ENCODE measurements at regions not wholly inside any gene's neighbourhood (a gene's known extent, or its start where the extent isn't known, plus 50 kb on each side); places are given as distances from the start of the nearest gene placed in this dataset.

GRCh38 chr12:75708802-75709201, 197.4 kb upstream of the KRR1 start:
- no peaks in the 10 kb centered on the region for H3K79me1 ChIP-seq (ENCODE audit: low read depth in 1 of 2, low read length in 2 of 2)
- H4K91ac ChIP-seq (ENCODE audit: insufficient read depth, low read depth, low read length) = no peak overlapping the region
- H3K9ac ChIP-seq (ENCODE audit: low read depth, low read length) = no peak overlapping the region
- peaks cover 8% of the 10 kb centered on the region for H3K4me1 ChIP-seq (ENCODE audit: control insufficient read depth, insufficient read depth, low read length)
- H2BK20ac ChIP-seq (ENCODE audit: low read depth, low read length) = peak overlapping the region; percentile 23; the same call in 1 of the 2 replicates
- in situ Hi-C loops (cut with MboI; ENCODE audit: low sequenced_read_pairs) = no loop called here
- H3K27me3 ChIP-seq (ENCODE audit: control insufficient read depth, insufficient read depth, low read length) = no peaks in the 10 kb centered on the region
- ATAC-seq (ENCODE audit: low read depth) (no peak), DNase-seq (no peak)
- ChIA-PET POLR2A (ENCODE audit: unreplicated experiment) (no interaction called here), CTCF (interaction anchor here (2.2 kb wide), 1 partner anchor 11 kb away, joined by 10 read pairs; no protein-coding TSS in a partner anchor)
- H2BK15ac ChIP-seq (ENCODE audit: low read depth, low read length) = peak overlapping the region; percentile 88; the same call in 2 of the 3 replicates
- no peak overlapping the region for H3K4me3 ChIP-seq (ENCODE audit: insufficient read depth, low read depth, low read length)
- no peak overlapping the region for H3K4me2 ChIP-seq (ENCODE audit: low read depth, low read length)
- no peaks in the 10 kb centered on the region for H3K9me1 ChIP-seq (ENCODE audit: insufficient read depth, low read length)
- peak overlapping the region; percentile 68; the same call in 1 of the 2 replicates for H2AK5ac ChIP-seq (ENCODE audit: low read depth, low read length)
- intact Hi-C loops (cut with micrococcal nuclease) = no loop called here
- dilution Hi-C loops (cut with HindIII; ENCODE audit: low sequenced_read_pairs, unreplicated experiment) = no loop called here
- no peaks in the 10 kb centered on the region for H3K9me3 ChIP-seq (ENCODE audit: control insufficient read depth, insufficient read depth, low read length)
- BruUV-seq (replicated peaks) = no TSS peak
- H2BK5ac ChIP-seq (ENCODE audit: low read depth, low read length, poor library complexity, severe bottlenecking) = no peak overlapping the region
- no peaks in the 10 kb centered on the region for H3K36me3 ChIP-seq (ENCODE audit: control insufficient read depth, insufficient read depth, low read length)
- H3K14ac ChIP-seq (replicated peaks; ENCODE audit: low read depth, low read length) = no peak overlapping the region
- no peak overlapping the region for H3K56ac ChIP-seq (ENCODE audit: extremely low read depth, insufficient read depth, low read length)
- H3K18ac ChIP-seq (ENCODE audit: low read depth, low read length) = peak overlapping the region; percentile 40
- peak overlapping the region; percentile 39; the same call in 1 of the 2 replicates for H3K4ac ChIP-seq (ENCODE audit: low read depth, low read length)
- H4K20me1 ChIP-seq (ENCODE audit: insufficient read depth, low read length) = no peaks in the 10 kb centered on the region
- H2AFZ ChIP-seq (replicated peaks; ENCODE audit: low read length, poor library complexity) = no peak overlapping the region
- H2AK9ac ChIP-seq (replicated peaks; ENCODE audit: low read depth, low read length, poor library complexity) = no peak overlapping the region
- no peak overlapping the region; a peak in 2 of 4 replicates for H4K8ac ChIP-seq (ENCODE audit: low read depth in 2 of 2, low read length in 2 of 2)
- H3K23ac ChIP-seq (ENCODE audit: low read depth, low read length) = no peak overlapping the region
- no peak for TF ChIP-seq RCOR1 (IDR thresholded peaks at IDR 0.05; ENCODE audit: insufficient replicate concordance, low read length)
- TF ChIP-seq USF2 (IDR thresholded peaks at IDR 0.05; ENCODE audit: low read depth, low read length) = no peak
- TF ChIP-seq FOS (IDR thresholded peaks at IDR 0.05; ENCODE audit: low read depth, low read length) = no peak
- no peak for TF ChIP-seq MAFK (IDR thresholded peaks at IDR 0.05; ENCODE audit: low read depth, low read length)
- no peak for TF ChIP-seq ELK1 (IDR thresholded peaks at IDR 0.05; ENCODE audit: borderline replicate concordance, low read depth, low read length)
- no peak for TF ChIP-seq RAD21 (IDR thresholded peaks at IDR 0.05; ENCODE audit: low read length)
- no peak overlapping the region; the same call in 1 of the 2 replicates for H4K5ac ChIP-seq (ENCODE audit: low read depth, low read length)
- peak overlapping the region; percentile 19; the same call in 1 of the 2 replicates for H3K27ac ChIP-seq (ENCODE audit: insufficient read depth, low read length)
- H2BK120ac ChIP-seq (ENCODE audit: low read depth, low read length) = peak overlapping the region; percentile 1; the same call in 1 of the 2 replicates
- WGBS, 2 experiments (ENCODE audit: extremely low coverage in 2 of 2, insufficient read length in 1 of 2) = no CpG with 5 or more reads among the region's 1 CpG
